K562 (cell line): ENCODE measurements at regions not wholly inside any gene's neighbourhood (a gene's known extent, or its start where the extent isn't known, plus 50 kb on each side); places are given as distances from the start of the nearest gene placed in this dataset.

Source experiments
- ATAC-seq: fragments of 200-7000 bp; cut with Tn5 transposase; 3 replicates; pipeline ENCODE4 v1.9.1; 2020; ENCODE audit warnings: moderate library complexity
- BruUV-seq: library from RNA; stranded (reverse); fragments of 400-500 nt; replicated peaks from 2 replicates; lab custom pipeline; 2021; lab: Mats Ljungman, UMichigan
- CTCF ChIA-PET: fragments of 300-600 bp; formaldehyde crosslinking; extraction: SDS; loops from one replicate; lab custom pipeline; 2021; ENCODE audit warnings: low intra/inter-chr PET ratio; lab: Yijun Ruan, JAX
- POLR2A ChIA-PET: fragments of 300-600, 350-650 bp; sonication (Branson Sonifier 250); formaldehyde crosslinking; extraction: SDS; loops from one replicate; lab custom pipeline; 2021; ENCODE audit warnings: antibody characterized with exemption, inconsistent platforms; lab: Yijun Ruan, JAX
- DNase-seq, 4 experiments: peaks; one replicate each; pipeline versions ENCODE4 v3.0.0 to v3.0.0-alpha.2; 2011 to 2018; ENCODE audit warnings: low spot score in 3 of 4, mixed read lengths in 3 of 4; ENCODE audit errors: extremely low read depth in 1 of 4
- FAIRE-seq: peaks from 2 replicates; lab custom pipeline; 2011; peaks lifted over from hg19 to GRCh38; lab: Jason Lieb, UNC
- H2AFZ ChIP-seq: 2 replicates; pipeline ENCODE4 v1.6.0; 2011; ENCODE audit warnings: low read depth, low read length, control low read depth, inconsistent platforms
- H3K27ac ChIP-seq: fragments of 200-600 bp; 3 replicates; pipeline ENCODE4 v1.8.0; 2011; ENCODE audit warnings: low read depth, mild to moderate bottlenecking, control low read depth, inconsistent platforms, low read length, moderate library complexity, mixed read lengths; ENCODE audit errors: extremely low read depth
- H3K27me3 ChIP-seq, 2 experiments: fragments of 300-600 bp in 1 of 2; 2 replicates in 1 of 2; 3 replicates in 1 of 2; pipeline versions ENCODE4 v1.6.0 to v1.8.0; 2011; ENCODE audit warnings: inconsistent platforms in 2 of 2, low read length in 2 of 2, mild to moderate bottlenecking in 1 of 2, mixed read lengths in 1 of 2, moderate library complexity in 1 of 2; ENCODE audit not compliant: control insufficient read depth in 2 of 2, insufficient read depth in 2 of 2
- H3K36me3 ChIP-seq: fragments of 300-600 bp; 3 replicates; pipeline ENCODE4 v1.8.0; 2011; ENCODE audit warnings: mild to moderate bottlenecking, low read length, inconsistent platforms; ENCODE audit not compliant: control insufficient read depth, insufficient read depth
- H3K4me1 ChIP-seq, 2 experiments: fragments of 200-600 bp in 1 of 2; replicated peaks in 1 of 2; 2 replicates in 1 of 2; 3 replicates in 1 of 2; pipeline versions ENCODE4 v1.5.1 to v1.8.0; 2011; ENCODE audit warnings: inconsistent platforms in 2 of 2, low read length in 2 of 2, mild to moderate bottlenecking in 1 of 2, mixed read lengths in 1 of 2, moderate library complexity in 1 of 2; ENCODE audit not compliant: control insufficient read depth in 2 of 2, insufficient read depth in 2 of 2
- H3K4me2 ChIP-seq: 2 replicates; pipeline ENCODE4 v1.6.1; 2011; ENCODE audit warnings: low read length, control low read depth, inconsistent platforms, mixed read lengths; ENCODE audit not compliant: insufficient read depth
- H3K4me3 ChIP-seq: fragments of 200-600 bp; sonication (generic), shearing (Covaris generic); 2 replicates; pipeline ENCODE4 v1.5.1; 2016; ENCODE audit warnings: control low read depth, inconsistent platforms
- H3K79me2 ChIP-seq: fragments of 200-600 bp; 3 replicates; pipeline ENCODE4 v1.8.0; 2011; ENCODE audit warnings: low read length, inconsistent platforms; ENCODE audit not compliant: control insufficient read depth, insufficient read depth
- H3K9ac ChIP-seq, 2 experiments: 2 replicates each; pipeline versions ENCODE4 v1.6.0 to v1.6.1; 2011; ENCODE audit warnings: low read depth in 2 of 2, low read length in 2 of 2, control low read depth in 1 of 2, inconsistent platforms in 1 of 2, mild to moderate bottlenecking in 1 of 2, mixed read lengths in 1 of 2; ENCODE audit not compliant: insufficient read depth in 1 of 2
- H3K9me1 ChIP-seq: one replicate; pipeline ENCODE4 v1.6.0; 2011; ENCODE audit warnings: inconsistent platforms, mild to moderate bottlenecking, low read length, moderate library complexity; ENCODE audit not compliant: control insufficient read depth, insufficient read depth
- H3K9me3 ChIP-seq: replicated peaks from 2 replicates; pipeline ENCODE4 v1.5.1; 2011; ENCODE audit warnings: low read depth, low read length, inconsistent platforms; ENCODE audit not compliant: control insufficient read depth, insufficient read depth
- H4K20me1 ChIP-seq: replicated peaks from 2 replicates; pipeline ENCODE4 v1.6.1; 2011; ENCODE audit warnings: low read length, inconsistent platforms, mixed read lengths; ENCODE audit not compliant: control insufficient read depth, insufficient read depth
- ATF6 ChIP-seq: sonication (generic); formaldehyde crosslinking; IDR thresholded peaks from 2 replicates; pipeline ENCODE4 v1.4.0; 2020; ENCODE audit warnings: mild to moderate bottlenecking, missing genetic modification reagents
- ELF1 ChIP-seq: fragments of 200-800 bp; sonication (Bioruptor generic); IDR thresholded peaks from 2 replicates; pipeline ENCODE4 v1.6.1; 2016; ENCODE audit warnings: missing genetic modification characterization, missing compliant biosample characterization
- FUS ChIP-seq: fragments of 200-400 bp; formaldehyde crosslinking; optimal IDR thresholded peaks from 2 replicates; pipeline ENCODE3; 2017; ENCODE audit warnings: low read depth, low read length
- GTF2F1 ChIP-seq: IDR thresholded peaks from 2 replicates; pipeline ENCODE4 v1.6.1; 2011; ENCODE audit warnings: low read depth, low read length, improper control_type of control experiment
- LARP7 ChIP-seq: fragments of 450-650 bp; IDR thresholded peaks from 2 replicates; pipeline ENCODE4 v1.6.1; 2016
- LCOR ChIP-seq: sonication (generic); formaldehyde crosslinking; IDR thresholded peaks from 2 replicates; pipeline ENCODE4 v1.8.0; 2022; ENCODE audit warnings: mild to moderate bottlenecking, missing genetic modification reagents
- NR4A1 ChIP-seq, 2 experiments: fragments of 250-450 bp in 1 of 2; fragments of 450-650 bp in 1 of 2; sonication (Bioruptor Pico) in 1 of 2; IDR thresholded peaks; 2 replicates each; pipeline versions ENCODE4 v1.4.0 to v1.6.1; 2016 to 2020; ENCODE audit warnings: mild to moderate bottlenecking in 2 of 2, missing compliant biosample characterization in 1 of 2, missing genetic modification characterization in 1 of 2, moderate library complexity in 1 of 2
- SMARCC2 ChIP-seq: fragments of 450-650 bp; IDR thresholded peaks from 2 replicates; pipeline ENCODE4 v1.6.1; 2017; ENCODE audit warnings: antibody characterized with exemption, moderate library complexity, mild to moderate bottlenecking, low read depth
- ZBTB49 ChIP-seq: sonication (generic); formaldehyde crosslinking; IDR thresholded peaks from 2 replicates; pipeline ENCODE4 v1.8.0; 2022; ENCODE audit warnings: missing genetic modification reagents, mild to moderate bottlenecking, borderline replicate concordance
- ZNF75A ChIP-seq: fragments of 450-650 bp; formaldehyde crosslinking; IDR thresholded peaks from 2 replicates; pipeline ENCODE4 v1.4.0; 2020; ENCODE audit warnings: mild to moderate bottlenecking
- WGBS: fragments of 100-300 bp; shearing (Covaris generic); methylation state at CpG from one replicate; pipeline ENCODE4 v1.1.6; 2016; ENCODE audit warnings: low coverage, mixed read lengths; ENCODE audit not compliant: insufficient coverage; ENCODE audit errors: missing lambda C conversion rate; 5-methylcytosine and 5-hydroxymethylcytosine counted together
- in situ Hi-C: fragments of 300-500 bp; cut with MboI; formaldehyde crosslinking; loops from 4 replicates; pipeline ENCODE4 v1.15.0; 2018; ENCODE audit warnings: inconsistent platforms, mixed read lengths
- intact Hi-C: fragments of 100-400 bp; cut with micrococcal nuclease; formaldehyde crosslinking; loops from 2 replicates; pipeline ENCODE4 v1.14.2; 2022

GRCh38 chr5:27451377-27451776 is 413.0 kb upstream of the CDH9 start:
- Histone ChIP-seq H3K4me3 (no peak overlapping the region), H3K9me3 (no peaks in the 10 kb centered on the region), H3K4me1 (no peaks in the 10 kb centered on the region), H3K36me3 (no peaks in the 10 kb centered on the region), H3K27ac (no peak overlapping the region), H3K4me2 (no peak overlapping the region), H2AFZ (no peak overlapping the region), H3K27me3 (no peaks in the 10 kb centered on the region), H3K9ac (no peak overlapping the region), H4K20me1 (no peaks in the 10 kb centered on the region), H3K79me2 (no peaks in the 10 kb centered on the region)
- FAIRE-seq (no peak), ATAC-seq (no peak), DNase-seq (no peak)
- BruUV-seq: no TSS peak
- intact Hi-C loops: no loop called here
- WGBS: 17% methylated on average over 1 of the region's 1 CpG
- ChIA-PET CTCF (no interaction called here), POLR2A (no interaction called here)
- TF ChIP-seq LCOR (no peak), LARP7 (no peak), GTF2F1 (no peak), ZBTB49 (no peak), NR4A1 (CRISPR knock-in tag; IDR thresholded peaks at IDR 0.05) (no peak), NR4A1 (tag; IDR thresholded peaks at IDR 0.05) (no peak), FUS (no peak), ATF6 (CRISPR knock-in tag) (no peak), ZNF75A (CRISPR knock-in tag) (no peak), SMARCC2 (no peak), ELF1 (tag) (no peak)
- TF ChIP-seq, all 486 proteins: peak for 0
- in situ Hi-C loops: no loop called here
- H3K9me1 ChIP-seq: no peaks in the 10 kb centered on the region
